Activated CD8-positive, alpha-beta T cell treated with anti-CD3 and anti-CD28 coated beads for 36 hours (primary cell): ENCODE measurements at regions not wholly inside any gene's neighbourhood (a gene's known extent, or its start where the extent isn't known, plus 50 kb on each side); places are given as distances from the start of the nearest gene placed in this dataset.

Experiments
- ATAC-seq: fragments of 200-7000 bp; cut with Tn5 transposase; one replicate; pipeline ENCODE4 v1.10.0; 2021; ENCODE audit warnings: mild to moderate bottlenecking, moderate library complexity
- CTCF ChIA-PET: fragments of 350-600 bp; sonication (Branson Sonifier 250); formaldehyde crosslinking; loops from one replicate; lab custom pipeline; 2021; ENCODE audit warnings: antibody characterized with exemption; lab: Charles Lee
- POLR2A ChIA-PET: fragments of 350-600 bp; sonication (Branson Sonifier 250); formaldehyde crosslinking; loops from one replicate; lab custom pipeline; 2021; ENCODE audit warnings: antibody characterized with exemption; lab: Charles Lee
- DNase-seq: peaks from one replicate; pipeline ENCODE4 v3.0.0-alpha.2; 2020
- H3K27ac Mint-ChIP-seq: one replicate; pipeline ENCODE4 v1.8.0; 2021; ENCODE audit warnings: mild to moderate bottlenecking, mixed read lengths
- H3K27me3 Mint-ChIP-seq: one replicate; pipeline ENCODE4 v1.8.0; 2021; ENCODE audit warnings: mixed read lengths
- H3K36me3 Mint-ChIP-seq: one replicate; pipeline ENCODE4 v1.8.0; 2021; ENCODE audit warnings: low read depth, mixed read lengths
- H3K4me1 Mint-ChIP-seq: one replicate; pipeline ENCODE4 v1.8.0; 2021; ENCODE audit warnings: low read depth, mixed read lengths
- H3K4me3 Mint-ChIP-seq: one replicate; pipeline ENCODE4 v1.8.0; 2021; ENCODE audit warnings: mild to moderate bottlenecking, moderate library complexity, mixed read lengths
- H3K9me3 Mint-ChIP-seq: one replicate; pipeline ENCODE4 v1.8.0; 2021; ENCODE audit warnings: mixed read lengths
- CTCF ChIP-seq: fragments of 200-600 bp; IDR thresholded peaks from one replicate; pipeline ENCODE4 v1.8.0; 2022; ENCODE audit warnings: antibody characterized with exemption, mild to moderate bottlenecking
- intact Hi-C: fragments of 100-400 bp; cut with micrococcal nuclease; formaldehyde crosslinking; loops from one replicate; pipeline ENCODE4 v1.10.0; 2022

GRCh38 chr12:65532162-65532561 lies 253.7 kb downstream of the MSRB3 start:
- H3K9me3 Mint-ChIP-seq: no peaks in the 10 kb centered on the region
- H3K27me3 Mint-ChIP-seq: no peaks in the 10 kb centered on the region
- H3K4me3 Mint-ChIP-seq: no peak overlapping the region
- H3K4me1 Mint-ChIP-seq: no peaks in the 10 kb centered on the region
- H3K27ac Mint-ChIP-seq: no peak overlapping the region
- POLR2A ChIA-PET: no interaction called here
- DNase-seq: no peak
- intact Hi-C loops: no loop called here
- ATAC-seq: no peak
- TF ChIP-seq CTCF: no peak
- H3K36me3 Mint-ChIP-seq: no peaks in the 10 kb centered on the region
- CTCF ChIA-PET: no interaction called here

- no peak overlapping the region for H3K27ac Mint-ChIP-seq
- H3K9me3 Mint-ChIP-seq: no peaks in the 10 kb centered on the region
- H3K4me3 Mint-ChIP-seq: no peak overlapping the region
- H3K4me1 Mint-ChIP-seq: no peaks in the 10 kb centered on the region
- intact Hi-C loops: no loop called here
- TF ChIP-seq CTCF: no peak
- POLR2A ChIA-PET: no interaction called here
- CTCF ChIA-PET: interaction anchor here (0.7 kb wide), 1 partner anchor 1688 kb away, joined by 4 read pairs; no protein-coding TSS in a partner anchor
- DNase-seq: no peak
- H3K36me3 Mint-ChIP-seq: no peaks in the 10 kb centered on the region
- no peak for ATAC-seq
- H3K27me3 Mint-ChIP-seq: no peaks in the 10 kb centered on the region
Observed at GRCh38 chr12:65532764-65533163, 254.3 kb downstream of the MSRB3 start.

- intact Hi-C loops: no loop called here
- no peak for TF ChIP-seq CTCF
- H3K27me3 Mint-ChIP-seq: no peaks in the 10 kb centered on the region
- H3K4me3 Mint-ChIP-seq: no peak overlapping the region
- no peaks in the 10 kb centered on the region for H3K36me3 Mint-ChIP-seq
- H3K9me3 Mint-ChIP-seq: no peaks in the 10 kb centered on the region
- H3K4me1 Mint-ChIP-seq: no peaks in the 10 kb centered on the region
- POLR2A ChIA-PET: no interaction called here
- ATAC-seq (no peak), DNase-seq (no peak)
- H3K27ac Mint-ChIP-seq: no peak overlapping the region
- CTCF ChIA-PET: interaction anchor here (0.7 kb wide), 1 partner anchor 1688 kb away, joined by 4 read pairs; no protein-coding TSS in a partner anchor
Observed at GRCh38 chr12:65533177-65533883, 254.8 kb downstream of the MSRB3 start.

- ChIA-PET POLR2A (no interaction called here), CTCF (interaction anchor here (1.3 kb wide), 1 partner anchor 22 kb away, joined by 3 read pairs; no protein-coding TSS in a partner anchor)
- no peaks in the 10 kb centered on the region for H3K36me3 Mint-ChIP-seq
- H3K27ac Mint-ChIP-seq: no peak overlapping the region
- intact Hi-C loops: no loop called here
- no peaks in the 10 kb centered on the region for H3K4me1 Mint-ChIP-seq
- peaks cover under 1% of the 10 kb centered on the region for H3K9me3 Mint-ChIP-seq
- TF ChIP-seq CTCF: no peak
- DNase-seq (no peak), ATAC-seq (no peak)
- H3K4me3 Mint-ChIP-seq: no peak overlapping the region
- no peaks in the 10 kb centered on the region for H3K27me3 Mint-ChIP-seq
Observed at GRCh38 chr12:65534238-65534841, 255.9 kb downstream of the MSRB3 start.

GRCh38 chr12:65535946-65536345 lies 257.5 kb downstream of the MSRB3 start:
- H3K4me3 Mint-ChIP-seq: no peak overlapping the region
- H3K9me3 Mint-ChIP-seq: peaks cover 9% of the 10 kb centered on the region
- H3K27ac Mint-ChIP-seq: no peak overlapping the region
- ChIA-PET CTCF (no interaction called here), POLR2A (no interaction called here)
- intact Hi-C loops: no loop called here
- no peak for ATAC-seq
- no peaks in the 10 kb centered on the region for H3K36me3 Mint-ChIP-seq
- no peak for DNase-seq
- H3K27me3 Mint-ChIP-seq: no peaks in the 10 kb centered on the region
- no peak for TF ChIP-seq CTCF
- H3K4me1 Mint-ChIP-seq: no peaks in the 10 kb centered on the region
